Cerebellar cortex (tissue), 1 donor: ENCODE measurements at regions not wholly inside any gene's neighbourhood (a gene's known extent, or its start where the extent isn't known, plus 50 kb on each side); places are given as distances from the start of the nearest gene placed in this dataset.

Experiments used
- DNase-seq: peaks from one replicate; pipeline ENCODE4 v3.0.0-alpha.2; 2015; ENCODE audit warnings: low spot score

DNA sequence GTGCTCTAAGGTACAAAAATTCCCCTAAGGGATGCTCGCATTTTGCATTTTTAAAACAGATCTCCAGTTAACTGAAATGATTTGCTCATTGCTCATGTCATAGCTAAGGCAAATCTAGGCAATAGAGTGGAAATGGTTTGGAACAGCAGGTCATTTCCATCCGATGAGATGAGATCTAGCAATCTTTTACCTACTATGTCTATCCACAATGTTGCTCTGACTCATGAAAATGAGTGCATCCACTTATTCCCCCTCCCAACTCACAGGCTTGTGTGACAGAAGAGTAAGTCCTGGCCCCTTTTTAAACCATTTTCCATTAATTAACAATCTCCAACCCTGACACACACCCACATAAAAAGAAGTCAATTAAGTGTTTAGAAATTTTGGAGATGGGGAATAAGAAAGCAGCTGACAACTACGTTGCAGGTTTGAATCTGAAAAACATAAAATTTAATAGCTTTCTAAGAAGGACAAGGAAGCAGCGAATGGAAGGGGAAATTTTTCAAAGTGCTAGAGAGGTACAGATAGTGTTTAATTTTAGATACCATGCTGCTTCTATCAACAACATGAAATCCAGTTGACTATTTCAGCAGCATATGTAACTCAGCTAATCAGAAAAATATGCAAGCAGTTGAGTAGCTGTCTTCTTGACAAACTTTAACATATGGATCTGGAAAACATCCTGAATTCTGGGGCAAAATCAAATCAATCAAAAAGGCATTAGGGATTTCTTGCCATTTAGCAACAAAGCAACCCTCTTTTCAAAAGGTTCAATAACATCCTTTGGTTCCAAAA, 112.0 kb downstream of the TMCO5A start:
- DNase-seq, result no peak

DNA sequence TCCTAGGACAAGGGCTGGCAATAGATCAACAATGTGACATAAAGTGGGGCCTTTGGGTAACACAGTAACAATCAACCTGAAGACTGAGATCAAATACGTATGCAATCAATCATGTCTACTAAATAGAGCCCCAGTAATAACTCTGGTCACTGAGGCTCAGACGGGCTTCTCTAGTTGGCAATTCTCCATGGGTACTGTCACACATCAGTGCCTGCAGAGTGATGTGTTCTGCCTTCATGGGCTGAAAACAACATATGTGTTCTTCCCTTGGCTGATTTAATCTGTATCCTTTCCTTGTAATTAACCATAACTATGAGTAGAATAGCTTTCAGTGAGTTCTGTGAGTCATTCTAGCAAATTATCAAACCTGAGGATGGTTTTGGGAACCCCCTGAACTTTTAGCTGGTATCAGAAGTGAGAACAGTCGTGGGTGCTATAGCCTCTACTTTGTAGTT, 113.6 kb downstream of the TMCO5A start:
- no peak for DNase-seq

DNA sequence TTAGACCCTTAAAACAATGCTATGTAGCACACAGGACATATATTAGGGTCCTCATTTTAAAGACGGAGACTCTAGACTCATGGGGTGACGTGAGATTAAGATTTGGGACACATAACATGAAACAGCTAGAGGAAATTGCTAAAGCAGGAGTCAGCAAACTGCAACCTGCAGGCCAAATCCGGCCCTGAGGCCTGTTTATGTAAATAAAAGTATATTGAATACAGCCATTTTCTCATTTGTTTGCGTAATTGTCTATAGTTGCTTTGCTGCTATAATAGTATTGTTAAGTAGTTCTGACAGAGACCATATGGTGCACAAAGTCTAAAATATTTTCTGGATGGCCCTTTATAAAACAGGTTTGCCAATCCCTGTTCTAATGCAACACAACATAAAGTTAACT, 115.5 kb downstream of the TMCO5A start:
- DNase-seq, result no peak

DNA sequence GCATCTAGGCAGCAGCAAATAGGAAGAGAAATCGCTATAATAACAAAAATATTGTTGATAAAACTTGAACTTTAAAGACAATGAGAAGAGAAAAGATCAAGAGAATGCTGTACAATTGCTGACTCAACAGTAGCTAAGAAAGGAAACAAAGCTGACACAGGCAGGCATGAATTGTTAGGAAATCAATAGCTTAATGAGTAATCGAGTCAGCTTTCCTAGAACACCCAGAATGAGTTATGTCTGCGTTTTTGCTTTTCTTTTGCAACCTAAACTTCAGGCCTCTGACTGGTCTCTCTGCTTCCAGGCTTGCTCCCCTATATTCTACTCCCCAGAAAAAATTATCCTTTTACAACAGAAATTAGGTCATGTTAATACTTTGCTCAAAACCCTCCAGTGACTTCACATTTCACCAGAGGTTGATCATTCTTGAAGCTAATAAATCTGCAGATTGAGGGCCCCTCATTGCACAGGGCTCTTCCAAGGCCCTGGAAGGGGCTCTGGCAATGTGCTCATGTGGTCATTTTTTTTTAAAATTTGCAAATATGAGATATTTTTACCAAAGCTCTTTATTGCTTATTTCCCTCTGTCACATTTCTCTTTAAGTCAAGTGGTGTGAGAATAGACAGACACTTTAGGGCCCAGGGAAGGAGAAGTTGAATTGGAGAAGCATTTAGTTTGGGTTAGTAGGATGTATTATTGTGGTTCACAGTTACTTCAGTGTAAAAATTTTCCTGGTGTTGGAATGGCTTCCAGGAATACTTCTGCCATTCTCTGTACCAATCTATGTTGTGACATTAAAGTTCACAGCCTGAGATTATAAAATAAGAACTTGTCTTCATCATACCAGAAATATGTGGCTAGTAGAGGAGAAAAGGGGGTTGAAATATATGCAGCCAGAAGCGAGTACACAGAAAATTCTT, 116.3 kb downstream of the TMCO5A start:
- DNase-seq, result no peak

DNA sequence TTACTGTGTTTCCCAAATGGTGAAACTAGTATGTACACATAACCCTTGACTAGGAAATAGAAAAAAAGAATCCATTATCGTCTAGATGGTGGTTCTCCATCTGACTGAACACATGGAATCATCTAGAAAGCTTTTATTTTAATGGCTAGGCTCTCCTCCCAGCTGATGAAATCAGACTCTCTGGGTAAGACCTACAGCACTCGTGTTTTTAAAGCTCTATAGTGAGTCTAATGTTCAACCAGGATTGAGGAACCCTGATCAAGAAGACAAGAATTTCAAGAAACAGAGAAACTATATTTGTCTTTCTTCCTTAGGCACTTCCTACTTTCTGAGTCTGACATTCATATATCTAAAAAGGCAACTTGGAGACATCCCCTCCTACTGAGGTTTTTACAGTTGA, 118.8 kb downstream of the TMCO5A start:
- DNase-seq, result no peak

DNA sequence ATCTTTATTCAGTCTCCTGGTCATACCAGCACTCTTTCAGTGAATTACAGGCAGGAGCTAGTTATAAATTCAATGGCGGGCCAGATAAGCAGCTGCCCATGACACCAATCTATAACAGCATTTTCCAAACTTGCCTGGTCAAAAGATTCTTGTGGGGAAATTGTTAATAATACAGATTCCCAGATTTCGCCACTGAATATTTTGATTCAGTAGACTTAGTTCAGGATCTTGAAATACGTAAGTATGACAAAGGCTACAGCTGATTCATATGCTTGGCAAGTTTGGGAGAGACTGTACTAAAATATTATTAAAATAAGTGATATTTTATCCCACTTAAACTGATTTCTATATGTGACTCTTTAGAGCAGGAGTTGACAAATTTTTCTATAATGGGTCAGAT, 119.3 kb downstream of the TMCO5A start:
- no peak for DNase-seq

DNA sequence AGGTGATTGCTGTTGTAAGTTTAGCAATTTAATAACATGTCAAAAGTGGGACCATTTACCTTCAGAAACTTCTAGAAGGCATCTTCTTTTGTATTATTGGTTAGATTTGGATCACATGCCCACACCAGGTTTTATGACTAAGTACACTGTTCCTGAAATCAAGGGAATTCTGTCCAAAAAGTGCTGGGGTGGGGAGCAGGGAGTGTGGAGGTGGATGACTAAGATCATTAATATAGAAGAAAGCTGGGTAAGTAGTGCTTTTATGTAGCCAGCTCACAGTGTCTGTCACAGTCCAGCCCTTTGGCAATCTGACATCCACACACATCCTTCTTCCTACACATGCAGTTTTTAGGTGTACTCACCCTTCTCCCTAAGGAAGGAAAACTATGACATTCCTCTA, 120.0 kb downstream of the TMCO5A start:
- no peak for DNase-seq

DNA sequence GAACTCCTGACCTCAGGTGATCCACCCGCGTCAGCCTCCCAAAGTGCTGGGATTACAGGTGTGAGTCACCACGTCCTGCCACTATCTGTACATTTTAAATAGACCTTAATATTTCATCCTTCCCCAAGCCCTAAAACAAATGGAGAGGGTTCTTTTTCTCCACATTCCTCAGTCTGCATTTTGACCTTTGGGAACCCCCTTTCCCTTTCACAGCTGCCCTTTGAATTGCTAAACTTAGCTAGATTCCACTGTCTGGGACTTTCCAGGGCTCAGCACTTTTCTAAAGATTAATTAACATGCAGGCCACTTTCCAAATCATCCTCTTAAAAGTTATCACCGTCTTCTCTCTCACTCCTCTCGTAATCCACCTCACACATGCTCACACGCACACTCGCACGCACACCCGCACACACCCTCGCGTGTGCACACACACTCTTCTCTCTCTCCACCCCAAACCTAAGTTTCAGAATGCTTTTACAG, 124.2 kb downstream of the TMCO5A start:
- DNase-seq, result no peak

DNA sequence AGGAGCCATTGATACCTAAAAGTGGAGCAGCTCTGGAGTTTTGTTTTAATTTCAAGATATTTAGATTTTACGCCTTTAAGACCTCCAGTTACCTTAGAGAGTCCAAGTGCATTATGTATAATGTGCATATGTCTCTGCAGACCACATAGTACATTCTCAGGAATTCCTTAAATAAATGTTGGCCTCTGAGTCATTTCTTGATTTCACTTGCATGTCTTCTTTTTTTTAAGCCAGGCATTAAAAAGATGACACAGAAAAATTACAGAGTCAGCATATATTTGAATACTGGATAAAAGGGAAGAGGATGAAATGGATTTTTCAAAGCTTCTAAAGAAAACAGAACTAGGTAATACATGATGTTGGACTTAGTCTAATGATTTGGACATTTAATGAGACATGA, 125.2 kb downstream of the TMCO5A start:
- no peak for DNase-seq

DNA sequence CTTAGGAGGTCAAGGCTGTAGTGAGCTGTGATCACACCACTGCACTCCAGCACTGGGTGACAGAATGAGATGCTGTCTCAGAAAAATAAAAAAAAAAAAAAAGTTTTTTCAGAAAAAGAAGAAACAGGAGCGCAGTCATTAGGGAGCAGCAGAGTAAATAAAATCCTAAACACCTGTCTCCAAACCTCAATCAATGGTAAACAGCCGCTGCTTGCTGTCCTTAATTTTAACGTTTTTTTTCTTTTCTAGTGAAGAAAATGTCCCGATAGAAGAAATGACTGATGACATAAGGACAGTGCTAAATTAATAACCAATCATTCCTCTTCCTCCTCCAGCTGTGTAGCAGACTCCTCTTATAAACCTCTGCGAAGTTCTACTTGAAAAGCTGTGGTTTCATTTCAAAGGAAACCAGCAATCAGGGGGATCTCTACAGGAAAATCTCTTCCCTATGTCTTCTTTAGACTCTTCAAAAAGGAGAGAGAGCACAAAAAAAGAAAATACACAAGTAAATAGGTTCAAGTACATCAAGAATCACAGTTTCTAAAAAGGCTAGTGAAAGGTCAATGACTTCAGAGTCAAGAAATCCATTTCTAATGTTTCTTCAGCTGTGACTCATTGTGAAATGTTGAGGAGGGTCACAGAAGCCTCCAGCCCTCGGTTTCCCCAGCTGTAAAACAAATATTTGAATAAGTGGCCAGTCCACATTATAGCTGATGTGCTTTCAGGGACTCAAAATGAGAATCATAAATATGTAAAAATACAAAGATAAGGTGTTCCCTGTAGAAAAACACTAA, 127.6 kb downstream of the TMCO5A start:
- DNase-seq, result no peak

DNA sequence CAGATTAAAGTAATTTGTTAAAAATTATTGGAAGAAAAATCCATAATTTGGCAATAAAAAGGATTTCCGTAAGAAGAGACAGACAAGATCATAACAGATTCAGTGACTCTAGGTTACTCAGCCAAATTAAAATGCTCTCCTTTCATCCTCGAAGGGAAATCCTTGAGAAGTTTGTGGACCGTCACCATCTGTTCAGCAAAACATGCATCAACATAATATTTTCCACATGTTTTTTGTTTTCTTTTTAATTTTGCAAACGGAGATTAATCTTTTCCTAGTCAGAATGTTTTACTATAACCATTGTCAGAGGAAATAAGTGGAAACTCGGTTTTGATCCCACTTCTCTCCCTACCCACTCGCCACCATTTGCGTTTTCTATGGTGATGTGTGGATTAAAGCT, 128.3 kb downstream of the TMCO5A start:
- no peak for DNase-seq

DNA sequence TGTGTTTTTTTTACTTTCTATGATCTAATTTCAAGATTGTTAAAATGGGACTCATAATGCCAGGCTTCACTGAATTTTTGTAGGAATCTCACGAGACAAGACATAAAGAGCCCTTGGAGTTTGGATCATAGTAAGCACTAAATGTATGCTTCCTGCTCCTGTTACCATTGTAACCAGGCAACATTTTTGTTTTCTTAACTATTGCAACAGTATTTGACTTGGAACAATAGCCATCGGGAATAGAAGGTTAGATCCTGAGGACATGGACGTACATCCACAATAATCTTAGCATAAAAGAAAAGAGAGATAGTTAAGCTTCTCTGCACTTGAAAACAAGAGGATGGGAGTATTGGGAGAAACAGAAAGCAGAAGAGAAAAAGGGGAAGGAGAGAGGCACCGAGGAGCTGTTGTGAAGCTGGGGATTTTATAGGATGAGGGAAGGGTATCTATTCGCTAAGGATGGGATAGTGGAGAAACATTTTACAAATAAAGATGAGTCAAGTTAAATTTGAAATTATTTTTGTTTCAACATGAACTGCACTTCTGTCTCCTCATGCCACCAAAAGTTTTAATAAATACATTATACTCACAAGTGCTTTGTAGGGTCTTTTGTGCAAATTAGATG, 131.4 kb downstream of the TMCO5A start:
- no peak for DNase-seq

DNA sequence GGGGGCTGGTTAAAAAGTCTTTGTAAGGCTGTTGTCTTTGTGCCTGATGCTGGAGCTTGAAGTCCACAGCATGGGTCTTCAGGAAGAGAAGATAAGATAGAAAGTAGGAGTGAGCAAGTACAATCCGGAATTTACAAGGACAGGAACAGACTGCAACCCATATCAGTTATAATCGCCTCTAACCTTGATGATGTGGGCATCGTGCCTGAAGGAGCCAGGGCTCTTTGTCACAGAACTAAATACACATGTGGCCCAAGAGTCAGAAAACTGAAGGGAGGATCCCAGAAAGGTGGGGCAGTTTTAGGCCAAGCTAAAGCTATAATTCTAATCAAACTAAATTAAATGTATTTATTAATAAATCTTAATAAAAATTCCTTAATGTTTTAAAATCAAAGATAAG, 132.2 kb downstream of the TMCO5A start:
- no peak for DNase-seq

DNA sequence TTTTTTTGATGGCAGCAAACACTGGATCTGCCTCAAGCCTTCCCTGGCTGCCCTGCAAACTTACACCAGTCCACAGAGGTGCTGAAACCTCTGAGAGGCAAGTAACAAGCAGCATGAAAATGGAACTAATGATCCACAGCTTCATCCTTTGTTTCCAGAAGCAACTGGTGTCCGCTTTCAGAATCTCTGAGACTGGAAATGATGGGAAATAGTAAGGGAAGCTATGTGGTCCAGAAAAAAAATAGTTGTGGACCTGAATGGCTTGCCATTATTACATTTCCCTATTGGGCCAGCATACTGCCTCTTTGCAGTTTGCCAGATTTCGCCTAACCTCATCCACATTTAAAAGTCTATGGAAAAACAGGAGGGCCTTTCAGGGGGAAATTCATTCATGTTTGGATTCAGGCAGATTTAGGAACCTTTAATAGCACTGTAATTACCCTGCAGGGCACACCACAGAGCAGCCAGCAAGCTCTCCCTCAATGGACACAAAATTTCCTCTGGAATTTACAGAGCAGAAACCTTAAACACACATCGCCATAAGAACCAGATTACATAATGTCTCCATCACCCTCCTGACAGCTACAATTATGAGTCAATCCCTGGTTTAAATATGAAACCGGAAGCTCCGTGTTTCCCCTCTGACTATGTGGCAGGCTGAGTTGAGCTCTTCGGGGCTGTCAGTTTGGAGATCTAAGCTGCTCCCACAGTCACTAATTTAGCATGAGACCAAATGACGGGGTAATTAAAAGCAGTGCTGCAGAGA, 134.4 kb downstream of the TMCO5A start:
- DNase-seq, result no peak

DNA sequence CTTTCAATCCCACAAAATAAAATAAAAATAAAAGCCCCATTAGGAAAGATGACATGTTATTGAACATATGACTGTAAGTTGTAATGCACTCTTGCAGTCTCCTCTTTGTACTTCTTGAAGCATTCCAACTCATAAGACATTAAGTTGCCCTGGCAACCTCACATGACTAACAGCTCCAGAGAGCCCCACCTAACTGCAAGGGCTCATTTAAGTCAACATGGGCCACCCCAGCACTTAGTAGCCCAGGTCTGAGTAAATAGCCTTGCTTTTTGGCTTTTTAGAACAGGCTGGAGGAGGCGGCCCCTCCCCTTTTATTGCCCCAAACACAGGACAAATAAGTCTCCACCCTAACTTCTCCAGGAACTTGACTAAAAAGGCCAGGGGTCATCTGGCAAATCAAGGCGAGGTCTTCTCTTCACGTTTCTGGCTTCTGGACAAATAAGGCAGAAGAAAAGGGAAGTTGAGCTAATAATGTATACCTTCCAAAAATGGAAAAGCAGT, 135.1 kb downstream of the TMCO5A start:
- no peak for DNase-seq

DNA sequence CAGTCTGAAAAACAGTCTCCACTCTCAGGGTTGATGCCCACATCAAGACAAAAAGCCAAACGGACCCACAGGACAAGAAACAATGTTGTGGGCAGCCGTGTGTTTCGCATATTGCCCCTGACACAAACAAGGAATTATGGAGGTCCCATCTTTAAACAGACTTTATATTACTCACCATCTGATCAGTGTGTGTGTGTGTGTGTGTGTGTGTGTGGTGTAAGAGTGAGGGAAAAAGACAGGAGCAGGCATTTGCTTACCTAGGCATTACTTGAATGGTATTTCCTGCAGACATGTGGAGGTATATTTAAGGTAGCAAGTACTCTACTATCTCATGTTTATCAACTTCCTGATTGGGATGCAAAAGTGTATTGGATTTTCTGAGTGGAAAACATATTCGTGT, 136.3 kb downstream of the TMCO5A start:
- DNase-seq, result no peak

DNA sequence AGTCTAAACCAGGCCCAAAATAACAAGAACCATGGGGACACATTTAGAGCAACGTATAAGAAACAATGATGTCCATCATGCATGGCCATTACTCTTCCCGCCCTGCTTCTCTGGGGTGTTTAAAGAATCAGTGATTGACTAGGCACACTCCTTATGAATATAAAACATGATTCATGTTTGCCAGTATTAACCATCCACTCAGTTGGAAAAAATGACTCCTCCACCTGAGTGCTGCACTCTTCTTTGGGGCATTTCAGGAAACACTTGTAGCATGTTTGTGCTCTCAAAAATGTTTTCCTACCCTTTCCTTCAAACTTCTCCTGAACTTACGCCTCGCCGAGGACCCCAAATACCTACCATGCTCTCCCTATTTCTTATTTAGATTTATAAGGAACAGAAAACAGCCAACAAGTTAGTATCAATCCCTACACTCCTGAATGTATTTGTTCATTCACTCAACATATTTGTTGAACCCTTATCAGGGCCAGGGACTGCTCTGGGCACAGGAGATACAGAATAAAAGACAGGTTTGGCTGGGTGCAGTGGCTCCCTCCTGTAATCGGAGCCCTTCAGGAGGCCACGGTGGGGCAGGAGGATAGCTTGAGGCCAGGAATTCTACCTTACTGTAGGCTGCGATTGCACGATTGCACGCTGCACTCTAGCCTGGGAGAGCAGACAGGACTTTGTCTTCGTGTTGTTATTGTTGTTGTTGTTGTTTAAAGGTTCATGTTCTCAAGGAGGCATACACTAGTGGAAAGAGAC, 137.0 kb downstream of the TMCO5A start:
- DNase-seq, result no peak

DNA sequence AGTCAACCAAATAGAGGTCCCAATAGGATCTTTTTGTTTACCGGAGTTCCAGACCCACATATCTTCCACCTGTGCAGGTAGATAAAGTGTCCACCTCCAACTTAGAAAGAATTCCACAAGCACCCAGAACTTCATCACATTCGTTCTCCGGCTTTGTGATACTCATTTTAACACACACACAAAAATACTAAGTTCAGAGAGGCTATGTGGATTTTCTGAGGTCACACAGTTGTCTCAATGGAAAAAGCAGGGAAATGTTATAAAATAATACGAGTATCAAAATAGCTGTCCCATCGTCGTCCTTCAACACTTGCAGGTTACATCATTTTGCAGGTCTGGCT, 137.5 kb downstream of the TMCO5A start:
- no peak for DNase-seq

DNA sequence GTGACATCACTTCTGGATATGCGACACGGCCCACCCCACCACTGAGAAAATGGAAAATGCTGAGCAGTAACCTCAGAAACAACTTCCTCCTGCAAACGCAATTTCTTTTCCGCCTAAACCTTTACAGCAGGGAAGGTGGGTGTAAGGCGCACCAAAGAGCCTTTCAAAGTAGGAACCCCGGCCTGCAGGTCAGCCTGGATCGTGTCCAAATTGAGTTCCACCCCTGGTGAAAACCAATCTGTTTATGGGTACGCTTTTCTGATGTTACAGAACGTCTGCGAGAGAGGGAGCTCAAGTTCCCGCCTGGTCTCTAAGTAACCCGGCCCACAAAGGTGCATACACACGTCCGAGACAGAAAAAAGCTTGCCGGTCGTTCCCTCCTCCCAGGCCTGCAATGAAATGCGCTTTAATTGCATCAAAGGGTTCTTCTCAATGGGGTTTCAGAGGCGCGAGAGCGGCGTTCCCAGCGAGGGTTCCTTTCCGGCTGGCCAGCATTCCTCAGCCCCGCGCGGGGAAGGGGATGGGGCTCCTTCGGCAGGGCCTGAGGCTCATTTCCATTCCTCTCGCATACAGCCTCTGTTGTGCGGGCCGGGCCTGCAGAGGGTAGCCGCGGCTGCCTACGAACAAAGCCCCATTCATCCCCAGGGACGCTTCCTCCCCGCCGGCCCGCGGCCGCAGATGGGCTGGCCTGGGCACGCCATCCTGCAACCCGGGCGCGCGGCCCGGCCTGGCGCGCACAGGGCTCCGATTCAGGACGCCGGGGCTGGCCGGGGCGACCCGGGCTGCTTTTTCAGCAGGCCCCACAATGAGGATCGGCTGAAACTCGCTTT, 138.1 kb downstream of the TMCO5A start:
- DNase-seq, result peak; percentile 74
